Activated CD4-positive, CD25-positive, alpha-beta regulatory T cell treated with anti-CD3 and anti-CD28 coated beads, Interleukin-2, amount 50 U/mL, for 24 hours (primary cell): ENCODE measurements at regions not wholly inside any gene's neighbourhood (a gene's known extent, or its start where the extent isn't known, plus 50 kb on each side); places are given as distances from the start of the nearest gene placed in this dataset.
"Not testable (repeated sequence)": the region's sequence is repeated elsewhere in the genome, so short reads cannot be mapped to it uniquely, and the experiment has no call there.

ENCODE experiments used
- ATAC-seq, 2 donors: fragments of 150-1000 bp; cut with Tn5 transposase; one replicate each; pipeline ENCODE4 v1.10.0; 2021; ENCODE audit warnings: mild to moderate bottlenecking in 1 of 2, moderate library complexity in 1 of 2

GRCh38 chrX:121733514-121733913, 686.1 kb downstream of the GLUD2 start:
- no peak for ATAC-seq

GRCh38 chrX:121746105-121746504, 698.7 kb downstream of the GLUD2 start:
- ATAC-seq, result no peak

GRCh38 chrX:121753602-121754001, 706.2 kb downstream of the GLUD2 start:
- not testable (repeated sequence) for ATAC-seq

GRCh38 chrX:121754301-121754700, 706.9 kb downstream of the GLUD2 start:
- ATAC-seq, result no peak

GRCh38 chrX:121755541-121755940, 708.1 kb downstream of the GLUD2 start:
- no peak for ATAC-seq

- ATAC-seq, result no peak
Observed at GRCh38 chrX:121761845-121762244, 714.4 kb downstream of the GLUD2 start.

GRCh38 chrX:121763671-121764070, 716.3 kb downstream of the GLUD2 start:
- no peak for ATAC-seq

- not testable (repeated sequence) for ATAC-seq
Observed at GRCh38 chrX:121768210-121768609, 720.8 kb downstream of the GLUD2 start.

GRCh38 chrX:121781991-121782390, 734.6 kb downstream of the GLUD2 start:
- ATAC-seq, result no peak

- no peak for ATAC-seq
Observed at GRCh38 chrX:121782544-121782943, 735.1 kb downstream of the GLUD2 start.

- ATAC-seq, result no peak
Observed at GRCh38 chrX:121782976-121783375, 735.6 kb downstream of the GLUD2 start.

GRCh38 chrX:121802881-121803412, 755.5 kb downstream of the GLUD2 start:
- no peak for ATAC-seq

- no peak for ATAC-seq
Observed at GRCh38 chrX:121823406-121823805, 776.0 kb downstream of the GLUD2 start.

- ATAC-seq, result no peak
Observed at GRCh38 chrX:121831601-121832000, 784.2 kb downstream of the GLUD2 start.

- no peak for ATAC-seq
Observed at GRCh38 chrX:121832446-121832845, 785.0 kb downstream of the GLUD2 start.

- no peak for ATAC-seq
Observed at GRCh38 chrX:121836000-121836399, 788.6 kb downstream of the GLUD2 start.

GRCh38 chrX:121851033-121851432, 803.6 kb downstream of the GLUD2 start:
- no peak for ATAC-seq

- ATAC-seq, result no peak
Observed at GRCh38 chrX:121853762-121854613, 806.6 kb downstream of the GLUD2 start.

GRCh38 chrX:121854614-121854911, 807.2 kb downstream of the GLUD2 start:
- no peak for ATAC-seq

- no peak for ATAC-seq
Observed at GRCh38 chrX:121858867-121859647, 811.6 kb downstream of the GLUD2 start.

GRCh38 chrX:121863976-121864375, 816.6 kb downstream of the GLUD2 start:
- ATAC-seq, result no peak

- no peak for ATAC-seq
Observed at GRCh38 chrX:121864561-121864960, 817.2 kb downstream of the GLUD2 start.

GRCh38 chrX:121869876-121870477, 822.6 kb downstream of the GLUD2 start:
- no peak for ATAC-seq
